H9 (cell line): ENCODE measurements at regions not wholly inside any gene's neighbourhood (a gene's known extent, or its start where the extent isn't known, plus 50 kb on each side); places are given as distances from the start of the nearest gene placed in this dataset.

ENCODE experiments used
- DNase-seq: peaks from one replicate; pipeline ENCODE4 v3.0.0-alpha.2; 2017
- H2AFZ ChIP-seq: one replicate; pipeline ENCODE4 v1.6.1; 2013; ENCODE audit warnings: mild to moderate bottlenecking, low read length, control low read depth, moderate library complexity
- H2AK5ac ChIP-seq: 2 replicates; pipeline ENCODE4 v1.6.1; 2013; ENCODE audit warnings: low read length, control low read depth, mixed read lengths; ENCODE audit not compliant: insufficient read length
- H2BK120ac ChIP-seq: one replicate; pipeline ENCODE4 v1.6.1; 2013; ENCODE audit warnings: low read depth, mild to moderate bottlenecking, low read length, control low read depth, inconsistent platforms; ENCODE audit not compliant: poor library complexity, severe bottlenecking
- H2BK12ac ChIP-seq: 2 replicates; pipeline ENCODE4 v1.6.1; 2013; ENCODE audit warnings: low read length, control low read depth, mixed read lengths, low read depth; ENCODE audit not compliant: insufficient read length
- H2BK15ac ChIP-seq: 2 replicates; pipeline ENCODE4 v1.6.1; 2013; ENCODE audit warnings: low read depth, low read length, control low read depth
- H2BK20ac ChIP-seq: one replicate; pipeline ENCODE4 v1.6.1; 2013; ENCODE audit warnings: low read depth, mild to moderate bottlenecking, low read length, control low read depth, inconsistent platforms; ENCODE audit not compliant: poor library complexity, severe bottlenecking
- H2BK5ac ChIP-seq: 2 replicates; pipeline ENCODE4 v1.6.1; 2013; ENCODE audit warnings: low read length, control low read depth, mixed read lengths; ENCODE audit not compliant: insufficient read length
- H3K14ac ChIP-seq: 2 replicates; pipeline ENCODE4 v1.6.1; 2013; ENCODE audit warnings: low read length, control low read depth; ENCODE audit not compliant: insufficient read depth
- H3K18ac ChIP-seq: 2 replicates; pipeline ENCODE4 v1.6.1; 2013; ENCODE audit warnings: low read depth, mild to moderate bottlenecking, mixed read lengths, low read length, control low read depth; ENCODE audit not compliant: insufficient read length
- H3K23ac ChIP-seq: 2 replicates; pipeline ENCODE4 v1.6.1; 2013; ENCODE audit warnings: low read length, control low read depth, mixed read lengths, low read depth; ENCODE audit not compliant: insufficient read length
- H3K23me2 ChIP-seq: 2 replicates; pipeline ENCODE4 v1.6.1; 2013; ENCODE audit warnings: low read depth, mild to moderate bottlenecking, mixed read lengths, low read length, control low read depth; ENCODE audit not compliant: insufficient read length, poor library complexity, severe bottlenecking
- H3K27ac ChIP-seq: 2 replicates; pipeline ENCODE4 v1.5.1; 2013; ENCODE audit warnings: low read length, control low read depth, mixed read lengths, low read depth; ENCODE audit not compliant: insufficient read length
- H3K27me3 ChIP-seq: 2 replicates; pipeline ENCODE4 v1.6.1; 2013; ENCODE audit warnings: low read length, control low read depth, inconsistent platforms; ENCODE audit not compliant: insufficient read depth
- H3K4ac ChIP-seq: 2 replicates; pipeline ENCODE4 v1.6.1; 2013; ENCODE audit warnings: low read depth, mild to moderate bottlenecking, control low read depth, inconsistent platforms, low read length, moderate library complexity
- H3K4me1 ChIP-seq: 2 replicates; pipeline ENCODE4 v1.6.1; 2013; ENCODE audit warnings: low read length, control low read depth, inconsistent platforms; ENCODE audit not compliant: insufficient read depth
- H3K4me2 ChIP-seq: 2 replicates; pipeline ENCODE4 v1.6.1; 2013; ENCODE audit warnings: low read length, control low read depth, mixed read lengths; ENCODE audit not compliant: insufficient read length, insufficient read depth
- H3K56ac ChIP-seq: 2 replicates; pipeline ENCODE4 v1.6.1; 2013; ENCODE audit warnings: low read depth, mild to moderate bottlenecking, mixed read lengths, low read length, control low read depth; ENCODE audit not compliant: insufficient read length
- H3K79me1 ChIP-seq: 2 replicates; pipeline ENCODE4 v1.6.1; 2013; ENCODE audit warnings: low read depth, mild to moderate bottlenecking, moderate library complexity, low read length, control low read depth, inconsistent platforms; ENCODE audit not compliant: insufficient read depth, poor library complexity, severe bottlenecking
- H3K79me2 ChIP-seq: 2 replicates; pipeline ENCODE4 v1.6.1; 2013; ENCODE audit warnings: low read length, control low read depth, inconsistent platforms; ENCODE audit not compliant: insufficient read depth
- H3K9ac ChIP-seq: 2 replicates; pipeline ENCODE4 v1.6.1; 2013; ENCODE audit warnings: low read length, control low read depth, mixed read lengths; ENCODE audit not compliant: insufficient read length; ENCODE audit errors: extremely low read depth
- H3K9me3 ChIP-seq: one replicate; pipeline ENCODE4 v1.6.1; 2013; ENCODE audit warnings: low read depth, low read length, inconsistent platforms; ENCODE audit not compliant: control insufficient read depth
- H3T11ph ChIP-seq: one replicate; pipeline ENCODE4 v1.6.1; 2013; ENCODE audit warnings: mild to moderate bottlenecking, low read length, control low read depth, inconsistent platforms
- H4K20me1 ChIP-seq: one replicate; pipeline ENCODE4 v1.6.1; 2013; ENCODE audit not compliant: control insufficient read depth, insufficient read length, insufficient read depth
- H4K5ac ChIP-seq: 2 replicates; pipeline ENCODE4 v1.6.1; 2013; ENCODE audit warnings: low read depth, mild to moderate bottlenecking, mixed read lengths, low read length, control low read depth; ENCODE audit not compliant: insufficient read length
- H4K8ac ChIP-seq: replicated peaks from 2 replicates; pipeline ENCODE4 v1.6.1; 2013; ENCODE audit warnings: low read length, control low read depth, mixed read lengths, low read depth; ENCODE audit not compliant: insufficient read length
- H4K91ac ChIP-seq: 2 replicates; pipeline ENCODE4 v1.6.1; 2013; ENCODE audit warnings: low read depth, mild to moderate bottlenecking, moderate library complexity, mixed read lengths, low read length, control low read depth; ENCODE audit not compliant: insufficient read length
- H3K27ac Mint-ChIP-seq, 3 experiments: 2 replicates in 2 of 3; 3 replicates in 1 of 3; pipeline ENCODE4 v1.8.0; 2020 to 2021; ENCODE audit warnings: mixed read lengths in 3 of 3, mild to moderate bottlenecking in 1 of 3, moderate library complexity in 1 of 3
- H3K27me3 Mint-ChIP-seq: 2 replicates; pipeline ENCODE4 v1.8.0; 2021; ENCODE audit warnings: low read depth, mild to moderate bottlenecking, moderate library complexity, mixed read lengths
- H3K36me3 Mint-ChIP-seq, 3 experiments: 2 replicates in 2 of 3; 3 replicates in 1 of 3; pipeline ENCODE4 v1.8.0; 2020 to 2021; ENCODE audit warnings: low read depth in 3 of 3, mixed read lengths in 3 of 3; ENCODE audit not compliant: insufficient read depth in 1 of 3
- H3K4me1 Mint-ChIP-seq, 2 experiments: 2 replicates each; pipeline ENCODE4 v1.8.0; 2020; ENCODE audit warnings: mixed read lengths in 2 of 2
- H3K4me3 Mint-ChIP-seq, 2 experiments: 2 replicates in 1 of 2; 3 replicates in 1 of 2; pipeline ENCODE4 v1.8.0; 2020 to 2021; ENCODE audit warnings: mild to moderate bottlenecking in 2 of 2, mixed read lengths in 2 of 2, moderate library complexity in 1 of 2
- H3K9me3 Mint-ChIP-seq, 2 experiments: 2 replicates in 1 of 2; 3 replicates in 1 of 2; pipeline ENCODE4 v1.8.0; 2020; ENCODE audit warnings: mild to moderate bottlenecking in 2 of 2, mixed read lengths in 2 of 2, moderate library complexity in 1 of 2
- WGBS: extraction: QIAGEN DNeasy Blood & Tissue Kit; methylation state at CpG from one replicate; pipeline ENCODE4 v1.1.7; 2013; ENCODE audit warnings: missing lambda C conversion rate, low lambda C conversion rate, mixed read lengths; ENCODE audit not compliant: insufficient read length; ENCODE audit errors: extremely low coverage; 5-methylcytosine and 5-hydroxymethylcytosine counted together
- TF ChIP-seq, protein P1 (sequence below): fragments of 200-600 bp; sonication (generic); conservative IDR thresholded peaks from 3 replicates; pipeline ENCODE4 v1.8.0; 2021; ENCODE audit warnings: antibody characterized with exemption, mild to moderate bottlenecking

DNA sequence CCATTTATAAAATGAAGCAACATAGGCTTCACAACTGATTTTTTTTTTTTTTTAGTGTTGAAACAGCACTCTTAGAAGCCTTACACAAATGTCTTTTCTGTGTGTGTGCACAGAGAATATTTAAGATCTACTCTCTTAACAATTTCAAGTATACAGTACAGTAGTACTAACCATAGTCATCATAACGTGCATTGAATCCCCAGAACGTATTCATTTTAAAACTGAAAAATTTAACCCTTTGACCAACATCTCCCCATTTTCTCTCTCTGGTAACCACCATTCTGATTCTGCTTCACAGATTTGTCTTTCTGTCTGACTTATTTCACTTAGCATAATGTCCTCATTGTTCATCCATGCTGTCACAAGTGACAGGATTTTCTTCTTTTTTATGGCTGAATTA is 475.6 kb downstream of the RFPL4B start:
- no peaks in the 10 kb centered on the region; a peak in 1 of 4 replicates for H3K4me1 Mint-ChIP-seq
- no CpG with 5 or more reads among the region's 2 CpGs for WGBS

More for the DNA sequence above, 475.6 kb downstream of the RFPL4B start:
- Histone ChIP-seq H3K79me2 (no peaks in the 10 kb centered on the region), H3K56ac (no peak overlapping the region), H3K14ac (no peak overlapping the region), H2AFZ (no peak overlapping the region), H2BK15ac (no peak overlapping the region), H4K8ac (no peak overlapping the region), H3K9me3 (no peaks in the 10 kb centered on the region), H3K27me3 (no peaks in the 10 kb centered on the region), H4K5ac (no peak overlapping the region), H3K23ac (no peak overlapping the region), H4K91ac (no peak overlapping the region), H2BK120ac (no peak overlapping the region), H3K4me2 (no peak overlapping the region), H3K9ac (no peak overlapping the region), H2BK5ac (no peak overlapping the region), H3K4ac (no peak overlapping the region), H3K4me1 (peaks cover 1% of the 10 kb centered on the region; the same call in 1 of the 2 replicates), H2BK12ac (no peak overlapping the region), H3K27ac (no peak overlapping the region), H3K79me1 (no peaks in the 10 kb centered on the region), H2BK20ac (no peak overlapping the region), H3T11ph (no peak overlapping the region), H2AK5ac (no peak overlapping the region), H3K23me2 (no peaks in the 10 kb centered on the region), H4K20me1 (no peaks in the 10 kb centered on the region), H3K18ac (no peak overlapping the region)
- H3K27me3 Mint-ChIP-seq, result no peaks in the 10 kb centered on the region
- no peak for DNase-seq
- TF ChIP-seq, protein P1, sequence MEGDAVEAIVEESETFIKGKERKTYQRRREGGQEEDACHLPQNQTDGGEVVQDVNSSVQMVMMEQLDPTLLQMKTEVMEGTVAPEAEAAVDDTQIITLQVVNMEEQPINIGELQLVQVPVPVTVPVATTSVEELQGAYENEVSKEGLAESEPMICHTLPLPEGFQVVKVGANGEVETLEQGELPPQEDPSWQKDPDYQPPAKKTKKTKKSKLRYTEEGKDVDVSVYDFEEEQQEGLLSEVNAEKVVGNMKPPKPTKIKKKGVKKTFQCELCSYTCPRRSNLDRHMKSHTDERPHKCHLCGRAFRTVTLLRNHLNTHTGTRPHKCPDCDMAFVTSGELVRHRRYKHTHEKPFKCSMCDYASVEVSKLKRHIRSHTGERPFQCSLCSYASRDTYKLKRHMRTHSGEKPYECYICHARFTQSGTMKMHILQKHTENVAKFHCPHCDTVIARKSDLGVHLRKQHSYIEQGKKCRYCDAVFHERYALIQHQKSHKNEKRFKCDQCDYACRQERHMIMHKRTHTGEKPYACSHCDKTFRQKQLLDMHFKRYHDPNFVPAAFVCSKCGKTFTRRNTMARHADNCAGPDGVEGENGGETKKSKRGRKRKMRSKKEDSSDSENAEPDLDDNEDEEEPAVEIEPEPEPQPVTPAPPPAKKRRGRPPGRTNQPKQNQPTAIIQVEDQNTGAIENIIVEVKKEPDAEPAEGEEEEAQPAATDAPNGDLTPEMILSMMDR, result no peak
- no peak overlapping the region for H3K27ac Mint-ChIP-seq
- no peaks in the 10 kb centered on the region for H3K9me3 Mint-ChIP-seq
- no peak overlapping the region for H3K4me3 Mint-ChIP-seq
- H3K36me3 Mint-ChIP-seq, result no peaks in the 10 kb centered on the region
